HG03064 (cell line): ENCODE measurements at regions not wholly inside any gene's neighbourhood (a gene's known extent, or its start where the extent isn't known, plus 50 kb on each side); places are given as distances from the start of the nearest gene placed in this dataset.
"Not testable (repeated sequence)": the region's sequence is repeated elsewhere in the genome, so short reads cannot be mapped to it uniquely, and the experiment has no call there.

ENCODE experiments used
- ATAC-seq: cut with Tn5 transposase; IDR thresholded peaks from one replicate; pipeline ENCODE4 v1.9.1; 2021; ENCODE audit warnings: low read depth; ENCODE audit not compliant: unreplicated experiment

DNA sequence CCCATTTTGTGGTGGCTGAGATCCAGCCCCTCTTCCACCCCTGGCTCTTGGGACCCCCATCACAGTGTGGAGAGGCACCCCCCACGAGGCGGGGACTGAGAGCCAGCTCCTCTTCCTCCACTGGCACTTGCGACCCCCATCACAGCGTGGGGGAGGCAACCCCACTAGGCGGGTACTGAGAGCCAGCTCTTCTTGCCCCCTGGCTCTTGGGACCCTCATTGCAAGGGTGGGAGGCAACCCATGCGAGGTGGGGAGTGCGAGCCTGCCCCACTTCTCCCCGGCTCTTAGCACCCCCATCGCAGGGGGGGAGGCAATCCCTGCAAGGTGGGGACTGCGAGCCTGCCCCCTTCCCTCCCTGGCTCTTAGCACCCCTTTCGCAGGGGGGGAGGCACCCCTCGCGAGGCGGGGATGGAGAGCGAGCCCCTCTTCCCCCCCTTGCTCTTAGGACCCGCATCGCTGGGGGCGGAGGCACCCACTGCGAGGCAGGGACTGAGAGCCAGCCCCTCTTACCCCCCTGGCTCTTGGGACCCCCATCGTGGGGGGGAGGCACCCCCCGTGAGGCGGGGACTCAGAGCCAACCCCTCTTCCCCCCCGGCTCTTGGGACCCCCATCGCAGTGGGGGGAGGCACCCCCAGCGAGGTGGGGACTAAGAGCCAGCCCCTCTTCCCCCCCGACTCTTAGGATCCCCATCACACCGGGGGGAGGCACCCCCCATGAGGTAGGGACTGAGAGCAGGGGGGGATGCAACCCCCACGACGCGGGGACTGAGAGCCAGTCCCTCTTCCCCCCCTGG, 364.6 kb upstream of the SPRY2 start:
- no peak for ATAC-seq

DNA sequence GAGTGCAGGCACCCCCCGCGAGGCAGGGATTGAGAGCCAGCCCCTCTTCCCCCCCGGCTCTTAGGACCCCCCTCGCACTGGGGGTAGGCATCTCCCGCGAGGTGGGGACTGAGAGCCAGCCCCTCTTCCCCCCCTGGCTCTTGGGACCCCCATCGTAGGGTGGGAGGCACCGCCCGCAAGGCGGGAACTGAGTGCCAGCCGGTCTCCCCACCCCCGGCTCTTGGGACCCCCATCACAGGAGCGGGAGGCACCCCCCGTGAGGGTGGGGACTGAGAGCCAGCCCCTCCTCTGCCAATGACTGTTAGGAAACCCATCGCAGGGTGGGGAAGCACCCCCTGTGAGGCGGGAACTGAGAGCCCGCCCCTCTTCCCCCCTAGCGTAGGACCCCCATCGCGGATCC, 363.4 kb upstream of the SPRY2 start:
- ATAC-seq: no peak

DNA sequence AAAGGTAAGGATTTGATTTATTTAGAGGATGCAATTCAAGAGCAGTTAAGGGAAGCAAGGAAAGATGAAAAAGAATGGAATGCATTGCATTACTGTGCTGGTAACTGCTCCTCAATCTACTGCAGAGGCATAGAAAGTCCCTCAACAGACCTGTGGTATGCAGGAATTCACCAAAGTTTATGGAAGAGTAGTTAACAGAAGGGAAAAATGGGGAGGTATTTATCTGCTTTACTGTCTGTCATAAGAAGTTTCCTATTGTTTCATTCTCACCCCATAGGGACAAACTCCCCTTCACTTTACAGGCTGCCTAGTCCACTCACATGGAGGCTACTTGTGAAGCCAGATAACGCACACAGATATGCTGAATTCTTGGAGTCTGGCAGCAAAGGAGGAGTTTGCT, 354.9 kb upstream of the SPRY2 start:
- no peak for ATAC-seq

GRCh38 chr13:80691814-80692213, 350.9 kb upstream of the SPRY2 start:
- not testable (repeated sequence) for ATAC-seq

GRCh38 chr13:80690208-80690607, 349.3 kb upstream of the SPRY2 start:
- no peak for ATAC-seq

DNA sequence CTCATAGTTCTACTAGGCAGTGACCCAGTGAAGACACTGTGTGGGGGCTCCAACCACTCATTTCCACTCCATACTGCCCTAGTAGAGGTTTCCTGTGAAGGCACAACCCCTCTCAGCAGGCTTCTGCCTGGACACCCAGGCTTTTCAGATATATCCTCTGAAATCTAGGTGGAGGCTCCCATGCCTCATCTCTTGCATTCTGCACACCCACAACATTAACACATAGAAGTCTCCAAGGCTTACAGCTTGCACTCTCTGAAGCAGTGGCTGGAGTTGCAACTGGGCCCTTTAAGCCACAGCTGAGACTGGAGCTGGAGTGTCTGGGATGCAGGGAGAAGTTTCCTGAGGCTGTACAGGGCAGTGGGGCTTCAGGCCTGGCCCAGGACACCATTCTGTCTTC, 347.7 kb upstream of the SPRY2 start:
- no peak for ATAC-seq

- no peak for ATAC-seq
Measured at GRCh38 chr13:80685942-80686341, 345.0 kb upstream of the SPRY2 start.

DNA sequence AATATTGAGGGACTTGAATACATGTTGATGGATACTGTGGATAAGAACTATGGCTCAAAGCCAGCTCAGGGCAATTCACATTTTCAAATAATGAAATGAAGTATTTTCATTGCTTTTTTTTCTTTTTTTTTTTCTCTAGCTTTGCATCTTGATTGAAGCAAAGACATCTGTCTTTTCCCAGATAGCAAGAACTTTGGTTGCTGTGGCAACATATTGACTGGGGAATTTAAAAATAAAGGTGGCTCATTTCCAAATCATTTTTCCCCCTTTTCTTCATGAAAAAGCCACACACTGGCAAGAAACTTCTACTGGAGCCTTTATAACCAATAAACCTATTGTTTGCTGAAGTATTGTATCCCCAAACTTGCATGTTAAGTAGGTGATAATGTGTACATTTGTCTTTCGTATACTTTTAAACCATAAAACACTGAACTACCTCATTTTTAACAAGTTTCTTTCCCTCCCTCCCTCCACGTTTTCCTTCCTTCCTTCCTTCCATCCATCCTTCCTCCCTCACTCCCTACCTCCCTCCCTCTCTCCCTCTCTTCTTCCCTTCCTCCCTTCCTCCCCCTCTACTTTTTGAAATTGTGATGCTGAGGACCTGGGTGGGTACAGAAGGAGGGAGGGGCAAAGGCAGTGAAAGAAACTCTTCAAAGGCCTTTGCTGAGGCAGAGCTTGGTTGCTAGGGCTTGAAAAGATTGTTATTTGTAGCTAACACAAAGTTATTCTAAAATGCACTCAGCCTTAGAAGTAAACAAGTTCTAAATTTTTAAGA, 343.5 kb upstream of the SPRY2 start:
- no peak for ATAC-seq

- ATAC-seq: no peak
Measured at GRCh38 chr13:80680786-80681366, 339.9 kb upstream of the SPRY2 start.

DNA sequence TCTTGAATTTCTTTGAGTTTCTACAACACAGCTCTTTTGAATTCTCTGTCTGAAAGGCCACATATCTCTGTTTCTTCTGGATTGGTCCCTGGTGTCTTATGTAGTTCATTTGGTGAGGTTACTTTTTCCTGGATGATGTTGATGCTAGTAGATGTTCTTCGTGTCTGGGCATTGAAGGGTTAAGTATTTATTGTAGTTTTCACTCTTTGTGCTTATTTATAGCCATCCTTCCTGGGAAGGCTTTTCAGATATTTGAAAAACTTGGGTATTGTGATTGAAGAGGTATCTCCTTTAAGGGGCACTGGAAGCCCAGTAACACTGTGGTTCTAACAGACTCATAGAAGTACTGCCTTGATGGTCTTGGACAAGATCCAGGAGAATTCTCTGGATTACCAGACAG, 338.5 kb upstream of the SPRY2 start:
- no peak for ATAC-seq

DNA sequence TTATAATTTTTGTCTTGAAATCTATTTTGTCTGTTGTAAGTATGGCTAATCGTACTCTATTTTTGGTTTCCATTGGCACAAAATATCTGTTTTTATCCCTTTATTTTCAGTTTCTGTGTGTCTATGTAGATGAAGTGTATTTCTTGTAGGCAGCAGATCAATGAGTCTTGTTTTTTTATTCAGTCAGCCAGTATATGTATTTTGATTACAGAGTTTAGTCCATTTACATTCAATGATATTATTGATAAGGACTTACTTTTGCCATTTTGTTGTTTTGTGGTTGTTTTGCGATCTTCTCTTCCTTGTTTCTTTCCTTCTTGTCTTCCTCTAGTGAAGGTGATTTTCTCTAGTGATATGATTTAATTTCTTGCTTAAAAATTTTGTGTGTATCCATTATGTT, 336.3 kb upstream of the SPRY2 start:
- no peak for ATAC-seq

- ATAC-seq: not testable (repeated sequence)
Measured at GRCh38 chr13:80675442-80675841, 334.5 kb upstream of the SPRY2 start.

DNA sequence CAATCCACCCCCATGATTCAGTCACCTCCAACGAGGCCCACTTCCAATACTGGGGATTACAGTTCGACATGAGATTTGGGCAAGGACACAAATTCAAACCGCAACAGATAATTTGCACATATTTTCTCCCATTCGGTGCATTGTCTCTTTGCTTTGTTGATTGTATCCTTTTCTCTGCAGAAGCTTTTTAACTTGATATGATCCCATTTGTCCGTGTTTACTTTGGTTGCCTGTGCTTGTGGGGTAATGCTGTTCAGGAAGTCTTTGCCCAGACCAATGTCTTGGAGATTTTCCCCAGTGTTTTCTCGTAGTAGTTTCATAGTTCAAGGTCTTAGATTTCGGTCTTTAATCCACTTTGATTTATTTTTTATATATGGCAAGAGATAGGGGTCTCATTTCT, 330.8 kb upstream of the SPRY2 start:
- no peak for ATAC-seq

GRCh38 chr13:80669112-80669511, 328.2 kb upstream of the SPRY2 start:
- ATAC-seq: no peak

GRCh38 chr13:80668452-80668851, 327.5 kb upstream of the SPRY2 start:
- ATAC-seq: no peak

DNA sequence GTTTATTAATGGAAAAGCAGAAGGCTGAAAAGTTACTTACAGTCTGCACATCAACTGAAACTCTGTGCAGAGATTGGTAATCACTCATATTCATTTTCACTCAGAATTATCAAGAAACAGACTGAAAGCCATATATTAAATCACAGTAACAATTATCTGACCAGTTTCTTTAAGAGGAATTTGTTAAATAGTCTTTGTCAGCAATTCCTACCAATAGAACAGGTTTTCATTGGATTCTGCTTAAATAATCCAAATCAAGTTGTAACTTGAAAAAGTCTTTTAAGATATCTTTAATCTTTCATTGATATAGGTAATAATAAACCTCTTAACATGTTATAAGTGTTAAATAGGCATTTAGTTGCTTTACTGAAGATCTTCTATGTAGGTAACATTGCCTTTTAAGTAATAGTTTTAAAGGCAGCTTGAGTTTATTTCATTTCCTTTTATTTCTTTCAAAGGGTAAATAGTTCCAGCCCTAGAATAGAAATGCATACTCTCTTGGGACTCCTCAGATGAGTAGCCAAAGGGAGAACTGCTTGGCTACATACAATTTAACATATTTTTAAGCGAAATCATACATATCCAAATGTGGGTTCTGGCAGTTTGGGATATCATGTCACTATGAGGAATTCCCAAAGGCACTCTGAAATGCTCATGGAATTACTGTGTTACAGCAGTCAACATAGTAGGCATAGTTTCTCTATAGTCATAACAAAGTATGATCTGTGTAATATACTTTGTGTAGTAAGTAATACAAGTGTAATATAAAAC, 326.0 kb upstream of the SPRY2 start:
- ATAC-seq: no peak

DNA sequence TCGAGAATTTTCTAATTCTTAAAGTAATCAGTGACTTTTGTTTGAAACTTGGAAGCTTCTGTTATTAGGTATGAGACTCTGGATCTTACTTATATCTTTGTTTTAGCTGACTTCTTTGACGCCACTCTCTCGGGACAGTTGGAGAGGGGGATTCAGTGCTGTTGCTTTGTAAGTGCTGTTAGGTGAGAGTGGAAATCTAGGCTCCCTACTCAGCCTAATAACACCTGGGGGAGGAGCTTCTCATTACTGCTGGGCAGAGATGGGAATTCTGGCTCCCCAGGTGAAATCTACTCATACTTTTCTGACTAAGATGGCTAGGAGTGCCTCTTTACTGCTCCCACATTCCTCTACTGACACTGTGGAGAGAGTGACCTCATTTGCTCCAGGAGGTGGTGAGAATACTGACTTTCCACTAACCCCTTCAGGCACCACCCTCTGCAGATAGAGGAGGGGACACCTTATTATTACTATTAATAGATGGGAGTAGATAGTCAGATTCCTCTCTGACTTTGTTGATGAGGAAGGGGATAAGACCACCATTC, 324.9 kb upstream of the SPRY2 start:
- ATAC-seq: no peak

DNA sequence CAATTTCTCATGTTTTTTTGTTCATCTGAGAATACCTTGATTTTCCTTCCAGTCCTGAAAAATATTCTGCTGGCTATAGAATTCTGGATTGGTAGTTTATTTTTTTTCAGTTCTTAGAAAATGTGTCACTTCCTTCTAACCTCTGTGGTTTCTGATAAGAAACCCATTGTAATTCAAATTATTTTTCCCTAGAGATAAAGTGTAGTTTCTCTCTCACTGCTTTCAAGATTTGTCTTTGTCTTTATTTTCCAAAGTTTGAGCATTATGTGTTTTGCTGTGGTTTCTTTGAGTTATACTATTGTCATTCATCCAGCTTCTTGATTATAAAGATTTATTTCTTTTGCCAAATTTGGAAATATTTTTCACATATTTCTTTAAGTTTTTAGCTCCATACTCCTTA, 324.0 kb upstream of the SPRY2 start:
- ATAC-seq: no peak

DNA sequence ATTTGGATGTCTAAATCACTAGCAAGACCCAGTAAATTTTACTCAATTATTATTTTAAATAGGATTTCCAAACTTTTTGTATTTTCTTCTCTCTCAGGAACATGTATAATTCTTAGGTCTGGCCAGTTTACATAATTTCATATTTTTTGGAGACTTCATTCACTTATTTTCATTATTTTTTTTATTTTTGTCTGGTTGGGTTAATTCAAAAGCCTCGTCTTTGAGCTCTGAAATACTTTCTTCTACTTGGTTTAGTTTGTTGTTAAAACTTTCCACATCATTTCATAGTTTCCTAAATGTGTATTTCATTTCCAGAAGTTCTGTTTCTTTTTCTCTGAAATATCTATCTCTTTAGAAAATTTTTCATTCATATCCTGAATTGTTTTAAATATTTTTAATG, 322.9 kb upstream of the SPRY2 start:
- ATAC-seq: no peak

GRCh38 chr13:80658705-80659104, 317.8 kb upstream of the SPRY2 start:
- ATAC-seq: no peak

DNA sequence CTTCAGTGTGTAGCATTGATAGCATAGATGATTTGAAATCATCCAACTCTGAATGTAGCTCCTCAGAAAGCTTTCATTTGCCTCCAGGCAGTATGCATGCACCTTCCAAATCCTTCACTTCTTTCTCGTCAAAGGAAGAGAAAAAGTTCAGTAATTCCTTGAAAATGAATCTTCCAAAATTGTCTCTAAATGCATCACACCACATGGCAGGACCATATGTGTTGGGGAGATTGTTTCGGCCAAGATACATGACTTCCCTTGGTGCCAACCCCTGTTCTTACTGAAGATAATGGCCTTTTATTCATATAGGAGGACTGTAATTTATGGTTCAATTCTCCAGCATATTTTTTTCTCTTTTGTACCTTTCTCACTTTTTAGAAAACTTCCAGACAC, 315.6 kb upstream of the SPRY2 start:
- no peak for ATAC-seq
